ENCODE measurements at regions not wholly inside any gene's neighbourhood (a gene's known extent, or its start where the extent isn't known, plus 50 kb on each side); places are given as distances from the start of the nearest gene placed in this dataset.

DNA sequence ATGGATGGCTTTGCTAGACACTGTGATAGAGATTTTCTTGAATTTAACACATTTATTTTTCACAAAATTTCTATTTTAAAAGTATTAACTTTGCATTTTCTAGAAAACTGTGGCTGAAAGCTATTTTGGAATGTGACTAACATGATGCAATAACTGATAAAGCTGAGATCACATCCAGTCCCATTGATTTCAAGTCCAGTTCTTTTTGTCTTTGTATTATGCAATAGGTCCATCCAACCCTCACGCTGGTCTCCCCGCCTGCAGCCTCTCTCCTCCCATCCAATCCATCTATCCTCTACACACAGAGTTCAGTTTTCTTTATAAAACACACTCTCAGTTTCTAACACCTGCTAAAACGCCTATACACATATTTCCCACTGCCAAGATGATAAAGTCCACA, 178.8 kb downstream of the CNTN3 start:
- no peak for DNase-seq (ENCODE audit: low read depth)
- no peak overlapping the region for H3K4me3 ChIP-seq (ENCODE audit: low read depth, low read length)
- TF ChIP-seq, protein P1, sequence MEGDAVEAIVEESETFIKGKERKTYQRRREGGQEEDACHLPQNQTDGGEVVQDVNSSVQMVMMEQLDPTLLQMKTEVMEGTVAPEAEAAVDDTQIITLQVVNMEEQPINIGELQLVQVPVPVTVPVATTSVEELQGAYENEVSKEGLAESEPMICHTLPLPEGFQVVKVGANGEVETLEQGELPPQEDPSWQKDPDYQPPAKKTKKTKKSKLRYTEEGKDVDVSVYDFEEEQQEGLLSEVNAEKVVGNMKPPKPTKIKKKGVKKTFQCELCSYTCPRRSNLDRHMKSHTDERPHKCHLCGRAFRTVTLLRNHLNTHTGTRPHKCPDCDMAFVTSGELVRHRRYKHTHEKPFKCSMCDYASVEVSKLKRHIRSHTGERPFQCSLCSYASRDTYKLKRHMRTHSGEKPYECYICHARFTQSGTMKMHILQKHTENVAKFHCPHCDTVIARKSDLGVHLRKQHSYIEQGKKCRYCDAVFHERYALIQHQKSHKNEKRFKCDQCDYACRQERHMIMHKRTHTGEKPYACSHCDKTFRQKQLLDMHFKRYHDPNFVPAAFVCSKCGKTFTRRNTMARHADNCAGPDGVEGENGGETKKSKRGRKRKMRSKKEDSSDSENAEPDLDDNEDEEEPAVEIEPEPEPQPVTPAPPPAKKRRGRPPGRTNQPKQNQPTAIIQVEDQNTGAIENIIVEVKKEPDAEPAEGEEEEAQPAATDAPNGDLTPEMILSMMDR (IDR thresholded peaks at IDR 0.05; ENCODE audit: low read depth, low read length): no peak
- TF ChIP-seq POLR2A (IDR thresholded peaks at IDR 0.05; ENCODE audit: extremely low read depth, insufficient read length) (no peak), MYC (IDR thresholded peaks at IDR 0.05; ENCODE audit: low read depth, low read length) (no peak)
- TF ChIP-seq, protein P2, sequence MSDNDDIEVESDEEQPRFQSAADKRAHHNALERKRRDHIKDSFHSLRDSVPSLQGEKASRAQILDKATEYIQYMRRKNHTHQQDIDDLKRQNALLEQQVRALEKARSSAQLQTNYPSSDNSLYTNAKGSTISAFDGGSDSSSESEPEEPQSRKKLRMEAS (IDR thresholded peaks at IDR 0.05; ENCODE audit: low read depth, low read length): no peak

DNA sequence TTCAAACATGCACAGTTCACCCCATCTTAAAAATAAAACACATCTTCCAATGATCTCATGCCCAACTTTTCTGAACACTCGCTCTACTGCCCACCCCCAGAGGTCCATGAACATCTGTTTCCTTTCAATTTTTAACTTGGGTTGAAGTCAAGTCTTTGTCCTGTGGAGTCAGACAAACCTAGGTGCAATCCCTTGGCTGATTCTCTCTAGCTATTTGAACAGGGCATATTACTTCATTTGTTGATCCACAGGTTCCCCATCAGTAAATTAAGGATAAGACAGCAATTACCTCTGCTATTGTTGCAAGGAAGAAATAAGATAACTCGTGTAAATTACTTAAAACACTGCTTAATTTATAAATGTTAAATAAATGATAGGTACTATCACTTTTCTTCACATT, 180.1 kb downstream of the CNTN3 start:
- no peak overlapping the region for H3K4me3 ChIP-seq (ENCODE audit: low read depth, low read length)
- DNase-seq (ENCODE audit: low read depth): no peak
- TF ChIP-seq, protein P1 (IDR thresholded peaks at IDR 0.05; ENCODE audit: low read depth, low read length): no peak
- TF ChIP-seq POLR2A (IDR thresholded peaks at IDR 0.05; ENCODE audit: extremely low read depth, insufficient read length) (no peak), MYC (IDR thresholded peaks at IDR 0.05; ENCODE audit: low read depth, low read length) (no peak)
- TF ChIP-seq, protein P2 (IDR thresholded peaks at IDR 0.05; ENCODE audit: low read depth, low read length): no peak

DNA sequence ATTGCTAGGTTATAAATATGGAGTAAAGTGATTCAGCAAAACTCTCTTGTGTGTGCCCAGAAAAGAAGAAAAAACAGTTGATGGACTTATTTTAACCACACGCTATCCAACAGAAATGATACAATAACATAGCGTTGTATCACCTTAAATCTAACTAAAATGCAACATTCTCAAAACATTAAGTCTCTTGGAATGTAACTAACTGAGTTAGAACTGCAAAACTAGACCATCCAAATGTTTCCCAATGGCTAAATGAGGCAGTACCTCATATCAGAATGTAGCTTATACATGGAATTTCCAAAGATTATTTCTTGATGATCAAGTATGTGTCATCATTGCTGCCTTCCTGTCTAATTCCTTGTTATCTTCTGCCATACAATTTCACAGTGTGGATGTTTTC, 187.9 kb downstream of the CNTN3 start:
- DNase-seq (ENCODE audit: low read depth): no peak
- H3K4me3 ChIP-seq (ENCODE audit: low read depth, low read length): no peak overlapping the region
- no peak for TF ChIP-seq POLR2A (IDR thresholded peaks at IDR 0.05; ENCODE audit: extremely low read depth, insufficient read length)
- TF ChIP-seq, protein P2 (IDR thresholded peaks at IDR 0.05; ENCODE audit: low read depth, low read length): no peak
- no peak for TF ChIP-seq MYC (IDR thresholded peaks at IDR 0.05; ENCODE audit: low read depth, low read length)
- TF ChIP-seq, protein P1 (IDR thresholded peaks at IDR 0.05; ENCODE audit: low read depth, low read length): no peak

DNA sequence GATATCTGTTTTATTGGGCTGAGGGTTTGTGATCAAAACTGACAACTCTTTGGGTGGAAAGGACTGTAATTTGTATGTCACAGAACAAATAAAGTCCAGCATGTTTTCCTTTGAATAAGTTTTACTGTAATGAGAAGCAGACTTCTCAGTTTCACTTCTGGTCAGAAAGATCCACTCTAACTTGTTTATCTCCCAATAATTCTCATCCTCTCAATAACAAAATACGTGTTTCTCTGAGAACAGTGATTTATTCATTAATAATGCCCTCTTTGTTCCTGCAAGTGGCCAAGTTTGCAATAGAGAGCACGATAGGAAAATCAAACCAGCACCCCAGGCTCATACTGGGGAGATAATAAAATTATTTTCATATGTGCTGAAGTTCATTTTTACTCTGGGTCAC, 190.6 kb downstream of the CNTN3 start:
- TF ChIP-seq, protein P1 (IDR thresholded peaks at IDR 0.05; ENCODE audit: low read depth, low read length): no peak
- TF ChIP-seq MYC (IDR thresholded peaks at IDR 0.05; ENCODE audit: low read depth, low read length) (no peak), POLR2A (IDR thresholded peaks at IDR 0.05; ENCODE audit: extremely low read depth, insufficient read length) (no peak)
- no peak for DNase-seq (ENCODE audit: low read depth)

DNA sequence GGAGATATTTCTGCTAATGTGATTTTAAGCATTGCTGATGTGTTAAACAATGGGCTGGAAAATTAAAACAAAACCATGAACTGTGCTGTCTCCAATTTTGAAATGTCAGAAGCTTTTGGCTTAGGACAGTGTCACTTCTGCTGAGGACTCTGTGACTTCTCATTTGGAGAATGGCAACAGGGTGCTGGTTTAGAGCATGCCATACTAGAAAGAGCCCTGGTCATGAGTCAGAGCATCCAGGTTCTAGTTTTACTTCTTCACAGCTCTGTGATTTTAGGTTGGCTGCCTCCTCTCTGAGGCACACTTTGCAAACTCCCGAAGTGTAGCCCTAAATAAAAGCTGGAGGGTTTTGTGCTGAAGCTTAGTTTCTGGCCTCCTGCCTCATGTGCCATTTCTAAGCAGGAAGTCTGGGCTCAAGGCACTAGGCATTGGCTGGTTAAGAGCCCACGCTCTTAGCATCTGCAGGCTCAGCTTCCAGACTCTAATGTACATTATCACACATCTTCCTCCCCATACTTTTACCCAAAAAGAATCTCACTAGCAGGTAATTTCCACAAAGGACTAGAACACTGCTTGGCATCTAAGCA, 193.8 kb downstream of the CNTN3 start:
- TF ChIP-seq MYC (IDR thresholded peaks at IDR 0.05; ENCODE audit: low read depth, low read length): no peak
- TF ChIP-seq, protein P2 (IDR thresholded peaks at IDR 0.05; ENCODE audit: low read depth, low read length): no peak
- TF ChIP-seq POLR2A (IDR thresholded peaks at IDR 0.05; ENCODE audit: extremely low read depth, insufficient read length): no peak
- TF ChIP-seq, protein P1 (IDR thresholded peaks at IDR 0.05; ENCODE audit: low read depth, low read length): no peak
- no peak overlapping the region for H3K4me3 ChIP-seq (ENCODE audit: low read depth, low read length)
- no peak for DNase-seq (ENCODE audit: low read depth)

More for the DNA sequence above, 190.6 kb downstream of the CNTN3 start:
- no peak overlapping the region for H3K4me3 ChIP-seq (ENCODE audit: low read depth, low read length)

DNA sequence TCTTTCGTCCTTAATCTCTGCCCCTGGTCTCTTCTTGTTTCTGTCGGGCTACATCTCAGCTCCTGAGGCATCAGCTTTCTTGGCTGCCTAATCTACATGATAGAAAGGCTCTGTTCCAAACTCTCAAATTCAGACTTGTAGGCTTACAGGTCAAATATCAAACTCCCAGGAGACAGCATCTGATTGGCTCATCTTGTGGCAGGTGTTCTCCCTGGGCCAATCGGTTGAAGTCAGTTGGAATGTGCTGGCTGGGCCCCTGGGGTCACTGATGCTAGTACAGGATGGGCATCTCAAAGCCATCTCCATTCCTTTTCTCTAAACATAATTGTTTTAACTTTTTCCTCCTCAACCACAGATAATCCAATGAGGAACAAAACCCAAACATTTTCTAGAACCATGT, 198.7 kb downstream of the CNTN3 start:
- TF ChIP-seq, protein P1 (IDR thresholded peaks at IDR 0.05; ENCODE audit: low read depth, low read length): no peak
- TF ChIP-seq, protein P2 (IDR thresholded peaks at IDR 0.05; ENCODE audit: low read depth, low read length): no peak
- TF ChIP-seq MYC (IDR thresholded peaks at IDR 0.05; ENCODE audit: low read depth, low read length): no peak
- TF ChIP-seq POLR2A (IDR thresholded peaks at IDR 0.05; ENCODE audit: extremely low read depth, insufficient read length): no peak
- no peak overlapping the region for H3K4me3 ChIP-seq (ENCODE audit: low read depth, low read length)
- DNase-seq (ENCODE audit: low read depth): no peak
